ENCODE measurements at regions not wholly inside any gene's neighbourhood (a gene's known extent, or its start where the extent isn't known, plus 50 kb on each side); places are given as distances from the start of the nearest gene placed in this dataset.

DNA sequence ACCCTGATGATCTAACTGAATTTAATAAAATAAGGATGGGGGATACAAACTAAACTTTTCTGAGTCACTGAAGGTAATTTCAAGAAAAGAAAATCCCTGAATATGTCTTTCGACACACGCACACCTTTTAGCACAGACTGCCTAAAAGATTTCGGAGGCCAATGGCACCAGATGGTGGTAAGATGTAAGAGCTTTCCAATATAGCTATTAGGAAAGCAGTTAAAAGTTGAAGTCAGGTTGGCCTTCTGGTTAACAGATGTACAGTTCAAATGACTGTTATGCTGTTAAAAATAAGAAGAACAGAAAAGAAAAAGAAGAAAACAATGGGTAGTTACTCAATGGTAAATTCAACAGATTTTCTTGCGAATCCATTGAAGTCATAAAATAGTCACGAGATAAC lies 80.7 kb upstream of the KRR1 start:
- Histone ChIP-seq H3K79me2 (ENCODE audit: insufficient read depth, low read length) (no peaks in the 10 kb centered on the region), H2AFZ (ENCODE audit: low read length) (no peak overlapping the region), H3K4me1 (ENCODE audit: insufficient read depth, low read length) (peaks cover 7% of the 10 kb centered on the region), H3K9me3 (ENCODE audit: low read depth, low read length) (no peaks in the 10 kb centered on the region), H3K36me3 (ENCODE audit: insufficient read depth, low read length) (no peaks in the 10 kb centered on the region), H3K27ac (ENCODE audit: low read depth, low read length) (no peak overlapping the region), H3K4me3 (ENCODE audit: insufficient read depth, low read length) (no peak overlapping the region), H3K4me2 (ENCODE audit: insufficient read depth, low read length) (no peak overlapping the region), H3K27me3 (ENCODE audit: insufficient read depth, low read length) (no peaks in the 10 kb centered on the region), H4K20me1 (ENCODE audit: insufficient read depth, low read length) (no peaks in the 10 kb centered on the region)
- TF ChIP-seq, protein P1, sequence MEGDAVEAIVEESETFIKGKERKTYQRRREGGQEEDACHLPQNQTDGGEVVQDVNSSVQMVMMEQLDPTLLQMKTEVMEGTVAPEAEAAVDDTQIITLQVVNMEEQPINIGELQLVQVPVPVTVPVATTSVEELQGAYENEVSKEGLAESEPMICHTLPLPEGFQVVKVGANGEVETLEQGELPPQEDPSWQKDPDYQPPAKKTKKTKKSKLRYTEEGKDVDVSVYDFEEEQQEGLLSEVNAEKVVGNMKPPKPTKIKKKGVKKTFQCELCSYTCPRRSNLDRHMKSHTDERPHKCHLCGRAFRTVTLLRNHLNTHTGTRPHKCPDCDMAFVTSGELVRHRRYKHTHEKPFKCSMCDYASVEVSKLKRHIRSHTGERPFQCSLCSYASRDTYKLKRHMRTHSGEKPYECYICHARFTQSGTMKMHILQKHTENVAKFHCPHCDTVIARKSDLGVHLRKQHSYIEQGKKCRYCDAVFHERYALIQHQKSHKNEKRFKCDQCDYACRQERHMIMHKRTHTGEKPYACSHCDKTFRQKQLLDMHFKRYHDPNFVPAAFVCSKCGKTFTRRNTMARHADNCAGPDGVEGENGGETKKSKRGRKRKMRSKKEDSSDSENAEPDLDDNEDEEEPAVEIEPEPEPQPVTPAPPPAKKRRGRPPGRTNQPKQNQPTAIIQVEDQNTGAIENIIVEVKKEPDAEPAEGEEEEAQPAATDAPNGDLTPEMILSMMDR (IDR thresholded peaks at IDR 0.05; ENCODE audit: extremely low read depth, low read depth, low read length), result no peak
- DNase-seq (ENCODE audit: insufficient read length, low spot score, missing footprints), result no peak

DNA sequence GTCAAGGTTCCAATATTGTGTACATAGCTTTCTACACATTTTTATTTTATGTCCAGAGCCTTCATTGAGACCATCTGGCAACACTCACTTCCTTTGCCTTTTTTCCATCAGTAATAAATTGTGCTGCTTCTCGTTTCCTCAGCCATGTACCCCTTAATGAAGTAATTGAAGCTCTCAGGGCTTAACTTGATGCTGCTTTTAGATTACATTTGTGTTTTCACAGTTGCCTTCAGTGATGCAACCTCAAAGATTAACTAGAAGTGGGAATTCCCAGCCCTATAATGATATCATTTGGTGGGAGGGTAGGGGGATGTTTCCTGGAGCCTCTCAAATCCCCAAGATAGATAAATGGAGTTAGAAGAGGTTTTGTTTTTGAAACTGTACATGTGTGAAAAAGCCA lies 80.2 kb upstream of the KRR1 start:
- H3K4me1 ChIP-seq (ENCODE audit: insufficient read depth, low read length), result peaks cover 7% of the 10 kb centered on the region
- no peak overlapping the region for H3K4me2 ChIP-seq (ENCODE audit: insufficient read depth, low read length)
- H3K27me3 ChIP-seq (ENCODE audit: insufficient read depth, low read length), result no peaks in the 10 kb centered on the region
- H3K36me3 ChIP-seq (ENCODE audit: insufficient read depth, low read length), result no peaks in the 10 kb centered on the region
- H3K9me3 ChIP-seq (ENCODE audit: low read depth, low read length), result no peaks in the 10 kb centered on the region
- H3K4me3 ChIP-seq (ENCODE audit: insufficient read depth, low read length), result no peak overlapping the region
- no peak overlapping the region for H3K27ac ChIP-seq (ENCODE audit: low read depth, low read length)
- TF ChIP-seq, protein P1 (IDR thresholded peaks at IDR 0.05; ENCODE audit: extremely low read depth, low read depth, low read length), result no peak
- no peaks in the 10 kb centered on the region for H4K20me1 ChIP-seq (ENCODE audit: insufficient read depth, low read length)
- H2AFZ ChIP-seq (ENCODE audit: low read length), result no peak overlapping the region
- no peak for DNase-seq (ENCODE audit: insufficient read length, low spot score, missing footprints)
- H3K79me2 ChIP-seq (ENCODE audit: insufficient read depth, low read length), result no peaks in the 10 kb centered on the region

DNA sequence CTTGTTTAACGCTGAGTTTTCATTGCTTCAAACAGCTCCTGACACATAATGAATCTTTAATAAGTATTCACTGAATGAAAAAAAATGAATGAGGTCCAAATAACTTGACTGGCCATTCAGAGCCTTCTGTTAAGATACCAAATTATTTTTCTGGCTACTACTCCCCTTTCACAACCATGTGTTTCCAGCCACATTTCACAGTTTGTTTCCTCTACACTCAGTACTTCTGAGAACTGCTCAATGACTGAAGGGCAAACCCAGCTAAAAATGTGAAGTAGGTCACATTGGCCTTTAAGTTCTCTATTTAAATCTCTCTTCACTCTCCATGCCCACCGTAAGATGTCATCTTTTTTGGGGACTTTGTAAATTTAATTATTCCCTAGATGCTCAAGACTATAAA lies 78.4 kb upstream of the KRR1 start:
- Histone ChIP-seq H2AFZ (ENCODE audit: low read length) (no peak overlapping the region), H3K9me3 (ENCODE audit: low read depth, low read length) (no peaks in the 10 kb centered on the region), H3K79me2 (ENCODE audit: insufficient read depth, low read length) (no peaks in the 10 kb centered on the region), H3K4me2 (ENCODE audit: insufficient read depth, low read length) (no peak overlapping the region), H3K4me3 (ENCODE audit: insufficient read depth, low read length) (no peak overlapping the region), H4K20me1 (ENCODE audit: insufficient read depth, low read length) (no peaks in the 10 kb centered on the region), H3K27me3 (ENCODE audit: insufficient read depth, low read length) (no peaks in the 10 kb centered on the region), H3K4me1 (ENCODE audit: insufficient read depth, low read length) (peaks cover 20% of the 10 kb centered on the region), H3K27ac (ENCODE audit: low read depth, low read length) (no peak overlapping the region), H3K36me3 (ENCODE audit: insufficient read depth, low read length) (no peaks in the 10 kb centered on the region)
- TF ChIP-seq, protein P1 (IDR thresholded peaks at IDR 0.05; ENCODE audit: extremely low read depth, low read depth, low read length), result no peak
- no peak for DNase-seq (ENCODE audit: insufficient read length, low spot score, missing footprints)

DNA sequence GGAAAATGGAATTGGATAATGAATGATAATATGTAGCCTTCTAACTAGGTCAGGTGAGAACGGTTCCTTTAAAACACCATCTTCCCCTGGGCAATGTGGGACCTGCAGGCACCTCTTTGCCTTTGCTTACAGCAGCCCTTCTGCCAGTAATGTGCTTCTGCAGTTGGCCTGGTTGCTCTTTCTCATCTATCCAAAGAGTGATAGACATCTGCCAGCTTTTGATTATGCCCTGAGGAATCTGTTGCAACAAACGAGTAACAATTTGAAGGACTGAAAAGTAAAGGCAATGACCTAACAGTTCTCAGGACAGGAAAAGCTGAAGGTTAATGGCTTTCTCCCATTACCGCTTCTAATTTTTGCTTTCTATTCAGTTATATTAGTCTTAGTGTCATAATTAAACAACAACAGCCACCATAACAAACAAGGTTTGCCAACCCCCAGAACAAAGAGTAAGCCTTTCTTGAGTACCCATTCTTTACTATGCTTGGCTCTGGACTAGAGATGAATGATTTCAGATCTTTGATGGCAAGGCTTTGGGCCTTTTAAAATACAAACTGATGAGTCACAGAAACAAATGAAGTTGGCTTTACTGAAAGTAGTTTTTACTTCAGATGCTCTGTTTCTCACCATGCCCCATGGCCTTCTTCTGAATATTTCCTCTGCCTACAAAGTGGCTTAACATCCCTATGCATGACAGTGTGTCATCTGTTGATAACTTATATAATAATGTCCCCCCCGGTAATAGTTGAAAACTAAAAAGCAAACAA lies 76.1 kb upstream of the KRR1 start:
- no peak overlapping the region for H3K4me2 ChIP-seq (ENCODE audit: insufficient read depth, low read length)
- H2AFZ ChIP-seq (ENCODE audit: low read length), result no peak overlapping the region
- no peaks in the 10 kb centered on the region for H4K20me1 ChIP-seq (ENCODE audit: insufficient read depth, low read length)

More for the DNA sequence above, 76.1 kb upstream of the KRR1 start:
- H3K27me3 ChIP-seq (ENCODE audit: insufficient read depth, low read length), result no peaks in the 10 kb centered on the region
- H3K36me3 ChIP-seq (ENCODE audit: insufficient read depth, low read length), result no peaks in the 10 kb centered on the region
- H3K9me3 ChIP-seq (ENCODE audit: low read depth, low read length), result no peaks in the 10 kb centered on the region
- H3K4me1 ChIP-seq (ENCODE audit: insufficient read depth, low read length), result peaks cover 22% of the 10 kb centered on the region
- H3K4me3 ChIP-seq (ENCODE audit: insufficient read depth, low read length), result no peak overlapping the region
- DNase-seq (ENCODE audit: insufficient read length, low spot score, missing footprints), result no peak
- TF ChIP-seq, protein P1 (IDR thresholded peaks at IDR 0.05; ENCODE audit: extremely low read depth, low read depth, low read length), result no peak
- H3K79me2 ChIP-seq (ENCODE audit: insufficient read depth, low read length), result no peaks in the 10 kb centered on the region
- H3K27ac ChIP-seq (ENCODE audit: low read depth, low read length), result no peak overlapping the region
